ENCODE measurements at regions not wholly inside any gene's neighbourhood (a gene's known extent, or its start where the extent isn't known, plus 50 kb on each side); places are given as distances from the start of the nearest gene placed in this dataset.

GRCh38 chr2:14182227-14182946 lies 450.1 kb upstream of the LRATD1 start:
- no peaks in the 10 kb centered on the region for H3K79me2 ChIP-seq (ENCODE audit: control insufficient read depth, low read length)
- no peak overlapping the region for H3K4me3 ChIP-seq (ENCODE audit: low read length)
- TF ChIP-seq EZH2phosphoT487 (IDR thresholded peaks at IDR 0.05; ENCODE audit: borderline replicate concordance, low read length), result no peak
- TF ChIP-seq CTCF (IDR thresholded peaks at IDR 0.05; ENCODE audit: low read depth, low read length, poor library complexity, severe bottlenecking), result no peak
- no peak overlapping the region for H3K27ac ChIP-seq (ENCODE audit: low read depth, low read length)
- H3K4me2 ChIP-seq (ENCODE audit: low read length), result no peak overlapping the region
- H3K36me3 ChIP-seq (ENCODE audit: control insufficient read depth, low read length), result no peaks in the 10 kb centered on the region
- no peaks in the 10 kb centered on the region for H3K9me2 ChIP-seq (replicated peaks; ENCODE audit: control insufficient read depth, low read length)
- H3F3A ChIP-seq (ENCODE audit: control insufficient read depth, insufficient read depth), result no peaks in the 10 kb centered on the region
- H4K20me1 ChIP-seq (ENCODE audit: control insufficient read depth, insufficient read depth, low read depth, low read length), result no peaks in the 10 kb centered on the region
- no peaks in the 10 kb centered on the region; the same call in 1 of the 2 replicates for H3K9me3 ChIP-seq (ENCODE audit: control insufficient read depth, insufficient read depth, low read length)
- no peaks in the 10 kb centered on the region for H3K4me1 ChIP-seq (ENCODE audit: control insufficient read depth, low read length)
- H3K27me3 ChIP-seq (ENCODE audit: control insufficient read depth, low read length), result no peaks in the 10 kb centered on the region

GRCh38 chr2:14185906-14186305 lies 446.6 kb upstream of the LRATD1 start:
- no peak overlapping the region for H3K4me3 ChIP-seq (ENCODE audit: low read length)
- H3K27ac ChIP-seq (ENCODE audit: low read depth, low read length), result no peak overlapping the region
- H3K9me2 ChIP-seq (replicated peaks; ENCODE audit: control insufficient read depth, low read length), result no peaks in the 10 kb centered on the region
- H3K27me3 ChIP-seq (ENCODE audit: control insufficient read depth, low read length), result no peaks in the 10 kb centered on the region
- H4K20me1 ChIP-seq (ENCODE audit: control insufficient read depth, insufficient read depth, low read depth, low read length), result no peaks in the 10 kb centered on the region
- H3F3A ChIP-seq (ENCODE audit: control insufficient read depth, insufficient read depth), result no peaks in the 10 kb centered on the region
- H3K36me3 ChIP-seq (ENCODE audit: control insufficient read depth, low read length), result no peaks in the 10 kb centered on the region
- H3K4me1 ChIP-seq (ENCODE audit: control insufficient read depth, low read length), result no peaks in the 10 kb centered on the region
- no peaks in the 10 kb centered on the region for H3K79me2 ChIP-seq (ENCODE audit: control insufficient read depth, low read length)
- no peak overlapping the region for H3K4me2 ChIP-seq (ENCODE audit: low read length)
- H3K9me3 ChIP-seq (ENCODE audit: control insufficient read depth, insufficient read depth, low read length), result no peaks in the 10 kb centered on the region; the same call in 1 of the 2 replicates
- no peak for TF ChIP-seq CTCF (IDR thresholded peaks at IDR 0.05; ENCODE audit: low read depth, low read length, poor library complexity, severe bottlenecking)
- TF ChIP-seq EZH2phosphoT487 (IDR thresholded peaks at IDR 0.05; ENCODE audit: borderline replicate concordance, low read length), result no peak

GRCh38 chr2:14188446-14188845 lies 444.1 kb upstream of the LRATD1 start:
- Histone ChIP-seq H3K4me2 (ENCODE audit: low read length) (no peak overlapping the region), H3K9me2 (replicated peaks; ENCODE audit: control insufficient read depth, low read length) (no peaks in the 10 kb centered on the region), H3K4me1 (ENCODE audit: control insufficient read depth, low read length) (no peaks in the 10 kb centered on the region), H3F3A (ENCODE audit: control insufficient read depth, insufficient read depth) (no peaks in the 10 kb centered on the region), H3K27ac (ENCODE audit: low read depth, low read length) (no peak overlapping the region), H3K4me3 (ENCODE audit: low read length) (no peak overlapping the region), H4K20me1 (ENCODE audit: control insufficient read depth, insufficient read depth, low read depth, low read length) (no peaks in the 10 kb centered on the region), H3K36me3 (ENCODE audit: control insufficient read depth, low read length) (no peaks in the 10 kb centered on the region), H3K9me3 (ENCODE audit: control insufficient read depth, insufficient read depth, low read length) (no peaks in the 10 kb centered on the region; the same call in 1 of the 2 replicates), H3K79me2 (ENCODE audit: control insufficient read depth, low read length) (no peaks in the 10 kb centered on the region), H3K27me3 (ENCODE audit: control insufficient read depth, low read length) (no peaks in the 10 kb centered on the region)
- TF ChIP-seq CTCF (IDR thresholded peaks at IDR 0.05; ENCODE audit: low read depth, low read length, poor library complexity, severe bottlenecking) (no peak), EZH2phosphoT487 (IDR thresholded peaks at IDR 0.05; ENCODE audit: borderline replicate concordance, low read length) (no peak)

All from DOHH2 (cell line).